Heart left ventricle (tissue), 16 donors: ENCODE measurements at regions not wholly inside any gene's neighbourhood (a gene's known extent, or its start where the extent isn't known, plus 50 kb on each side); places are given as distances from the start of the nearest gene placed in this dataset.

Source experiments
- ATAC-seq, 4 donors: fragments of 200-7000 bp; cut with Tn5 transposase; one replicate each; pipeline ENCODE4 v1.9.1; 2020 to 2022; ENCODE audit warnings: moderate library complexity in 4 of 4, mild to moderate bottlenecking in 3 of 4, moderate number of reproducible peaks in 1 of 4
- DNase-seq, 5 donors: peaks; one replicate each; pipeline ENCODE4 v3.0.0-alpha.2; 2020
- H3K27ac ChIP-seq, 12 donors: fragments of 200-600 bp; sonication (generic) in 4 of 12; one replicate each; pipeline versions ENCODE4 v1.5.0 to v1.8.0; 2016 to 2022; ENCODE audit warnings: mild to moderate bottlenecking in 2 of 12
- H3K27me3 ChIP-seq, 9 donors: fragments of 200-600 bp; sonication (generic) in 2 of 9; one replicate each; pipeline versions ENCODE4 v1.5.1 to v1.8.0; 2016 to 2022; ENCODE audit warnings: mild to moderate bottlenecking in 3 of 9
- H3K36me3 ChIP-seq, 9 donors: fragments of 200-600 bp; sonication (generic) in 2 of 9; one replicate each; pipeline versions ENCODE4 v1.5.0 to v1.8.0; 2018 to 2022; ENCODE audit warnings: mild to moderate bottlenecking in 2 of 9
- H3K4me1 ChIP-seq, 12 donors: fragments of 200-600 bp; sonication (generic) in 4 of 12; one replicate each; pipeline versions ENCODE4 v1.5.0 to v1.8.0; 2016 to 2022; ENCODE audit warnings: mild to moderate bottlenecking in 3 of 12
- H3K4me3 ChIP-seq, 12 donors: fragments of 200-600 bp; sonication (generic) in 4 of 12; one replicate each; pipeline versions ENCODE4 v1.5.0 to v1.8.0; 2017 to 2022; ENCODE audit warnings: mild to moderate bottlenecking in 9 of 12, moderate library complexity in 4 of 12
- H3K9me3 ChIP-seq, 12 donors: fragments of 200-600 bp; sonication (generic) in 4 of 12; one replicate each; pipeline versions ENCODE4 v1.5.0 to v1.8.0; 2016 to 2022; ENCODE audit warnings: mild to moderate bottlenecking in 1 of 12
- CTCF ChIP-seq, 12 donors: fragments of 200-600 bp; sonication (generic) in 4 of 12; IDR thresholded peaks; one replicate each; pipeline versions ENCODE4 v1.5.0 to v1.8.0; 2018 to 2022; ENCODE audit warnings: antibody characterized with exemption in 12 of 12, mild to moderate bottlenecking in 5 of 12
- POLR2A ChIP-seq, 2 donors: fragments of 450-650 bp; IDR thresholded peaks; one replicate each; pipeline ENCODE4 v1.6.1; 2017; ENCODE audit warnings: antibody characterized with exemption in 2 of 2, mild to moderate bottlenecking in 2 of 2, moderate library complexity in 2 of 2
- WGBS, 4 donors: extraction: QIAGEN DNeasy Blood & Tissue Kit in 2 of 4; methylation state at CpG; one replicate each; pipeline versions ENCODE4 v1.1.5 to v1.1.7; 2013 to 2018; 5-methylcytosine and 5-hydroxymethylcytosine counted together
- intact Hi-C, 10 donors: fragments of 100-400 bp; cut with DNase I; formaldehyde crosslinking; loops; one replicate each; pipeline versions ENCODE4 v1.11.1 to v1.14.2; 2022
- donor health status: ischemic (EF 13 %, LVEDD 7.1; RV severe dilation, severe dysfunction).
- donor health status: healthy with polysubstance abuse.
- donor health status: DM: no; HTN: yes; CAD: no.
- donor health status: DM: no; HTN: no; CAD: no.
- donor health status: ischemic (EF 25% LVEDD 6.9; RV normal size, moderate dysfunction).
- donor health status: ischemic (EF 25% LVEDD 5.7; RV mildly dilated, moderate dysfunction).
- donor health status: healthy.
- donor health status: DM: yes; HTN: yes; CAD: no.
- donor health status: ischemic (EF 35%, LVEDD 5.7; RV mildly dilated, moderate dysfunction).
- donor health status: nonischemic (EF 11% LVEDD 7.7; RV severe dilation, severe dysfunction).
- donor health status: DM: yes; HTN: yes; CAD: no.
- donor health status: PGD.
- donor health status: ischemic (EF 29% LVEDD 5.4; RV normal size, mild dysfunction).
- donor health status: nonischemic (EF 23%, LVEDD 6.1; RV moderate dilation, normal function).

- no peak overlapping the region for H3K27ac ChIP-seq
- TF ChIP-seq CTCF (IDR thresholded peaks at IDR 0.05) (no peak), POLR2A (IDR thresholded peaks at IDR 0.05) (no peak)
- no peaks in the 10 kb centered on the region for H3K36me3 ChIP-seq
- 62 to 72% (median 66%) methylated on average over 4 of the region's 4 CpGs for WGBS, 4 donors
- intact Hi-C loops, result no loop called here
- ATAC-seq (no peak), DNase-seq (no peak)
- H3K27me3 ChIP-seq, result no peaks in the 10 kb centered on the region
- H3K4me1 ChIP-seq, result no peaks in the 10 kb centered on the region
- H3K9me3 ChIP-seq, result no peaks in the 10 kb centered on the region
- no peak overlapping the region for H3K4me3 ChIP-seq
Observed at GRCh38 chr3:99526921-99527320, 111.5 kb upstream of the COL8A1 start.

GRCh38 chr3:99524559-99524958 is 113.8 kb upstream of the COL8A1 start:
- Histone ChIP-seq H3K4me1 (no peaks in the 10 kb centered on the region), H3K27ac (no peak overlapping the region), H3K27me3 (no peaks in the 10 kb centered on the region), H3K9me3 (no peaks in the 10 kb centered on the region), H3K36me3 (no peaks in the 10 kb centered on the region), H3K4me3 (no peak overlapping the region)
- DNase-seq, result no peak
- TF ChIP-seq CTCF (IDR thresholded peaks at IDR 0.05) (no peak), POLR2A (IDR thresholded peaks at IDR 0.05) (no peak)
- intact Hi-C loops, result no loop called here
- ATAC-seq, result no peak

GRCh38 chr3:99523431-99524127 is 114.8 kb upstream of the COL8A1 start:
- H3K9me3 ChIP-seq, result no peaks in the 10 kb centered on the region
- DNase-seq, result no peak
- no peaks in the 10 kb centered on the region for H3K36me3 ChIP-seq
- WGBS, 4 donors, result 81 to 89% (median 86%) methylated on average over 3 of the region's 3 CpGs
- H3K27ac ChIP-seq, result no peak overlapping the region
- no peaks in the 10 kb centered on the region for H3K27me3 ChIP-seq
- H3K4me1 ChIP-seq, result no peaks in the 10 kb centered on the region
- H3K4me3 ChIP-seq, result no peak overlapping the region
- intact Hi-C loops, result no loop called here
- TF ChIP-seq POLR2A (IDR thresholded peaks at IDR 0.05) (no peak), CTCF (IDR thresholded peaks at IDR 0.05) (no peak)
- ATAC-seq, result no peak

DNA sequence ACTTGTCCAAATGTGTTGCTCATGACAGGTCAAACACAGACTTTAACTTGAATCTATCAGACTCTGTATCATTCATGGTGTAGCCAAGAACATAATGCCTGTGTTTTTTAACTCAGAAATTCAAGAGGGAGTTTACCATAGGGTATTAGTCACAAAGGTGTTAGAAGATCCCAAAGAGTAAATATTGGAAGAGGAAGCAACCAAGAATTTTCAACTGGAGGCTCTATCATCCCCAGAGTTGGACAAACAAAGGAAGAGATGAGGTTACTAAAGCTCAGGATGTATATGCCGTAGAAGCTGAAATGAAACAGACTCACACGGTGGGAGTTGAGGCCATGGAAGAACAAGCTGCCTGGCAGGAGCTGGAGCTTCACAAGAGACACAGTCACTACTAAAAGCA is 116.2 kb upstream of the COL8A1 start:
- no peak overlapping the region for H3K27ac ChIP-seq
- WGBS, 4 donors, result 57 to 71% (median 62%) methylated on average over 2 of the region's 2 CpGs

More for the DNA sequence above, 116.2 kb upstream of the COL8A1 start:
- H3K27me3 ChIP-seq, result no peaks in the 10 kb centered on the region
- no peak for TF ChIP-seq POLR2A (IDR thresholded peaks at IDR 0.05)
- no peak for TF ChIP-seq CTCF (IDR thresholded peaks at IDR 0.05)
- no peaks in the 10 kb centered on the region for H3K4me1 ChIP-seq
- no peaks in the 10 kb centered on the region for H3K36me3 ChIP-seq
- no peak overlapping the region for H3K4me3 ChIP-seq
- no peak for ATAC-seq
- intact Hi-C loops, result no loop called here
- H3K9me3 ChIP-seq, result no peaks in the 10 kb centered on the region
- no peak for DNase-seq
